ENCODE measurements at regions not wholly inside any gene's neighbourhood (a gene's known extent, or its start where the extent isn't known, plus 50 kb on each side); places are given as distances from the start of the nearest gene placed in this dataset.
A peak's percentile ranks its signal among the peaks of the same experiment; 100 is the strongest.

GRCh38 chr5:109946610-109947009 lies 256.9 kb downstream of the MAN2A1 start:
- TF ChIP-seq GATA2 (IDR thresholded peaks at IDR 0.05; ENCODE audit: insufficient read depth, insufficient read length, low read depth, low read length) = no peak
- TF ChIP-seq POLR2AphosphoS5 (IDR thresholded peaks at IDR 0.05; ENCODE audit: insufficient read depth, low read depth, low read length) = no peak
- TF ChIP-seq EZH2 (IDR thresholded peaks at IDR 0.05; ENCODE audit: borderline replicate concordance, low read depth, low read length, severe bottlenecking) = no peak
- TF ChIP-seq MAX (IDR thresholded peaks at IDR 0.05; ENCODE audit: insufficient read depth, insufficient read length) = no peak
- dilution Hi-C loops (cut with MboI; ENCODE audit: extremely low pct_ligation_motif_present, low sequenced_read_pairs) (no loop called here), intact Hi-C loops (cut with micrococcal nuclease) (no loop called here)
- H3K27ac ChIP-seq (ENCODE audit: insufficient read depth, low read depth, low read length) = no peak overlapping the region
- FAIRE-seq = no peak
- no peak for DNase-seq (ENCODE audit: low read depth, low spot score)
- H3K4me2 ChIP-seq (ENCODE audit: insufficient read depth, low read length) = no peak overlapping the region
- no peaks in the 10 kb centered on the region for H3K9me3 ChIP-seq (replicated peaks; ENCODE audit: control insufficient read depth, insufficient read depth, low read length)
- ChIA-PET POLR2A (no interaction called here), CTCF (no interaction called here)
- no peaks in the 10 kb centered on the region for H3K9me1 ChIP-seq (replicated peaks; ENCODE audit: control insufficient read depth, extremely low read depth, insufficient read depth, low read length)
- H3K27me3 ChIP-seq (ENCODE audit: control insufficient read depth in 2 of 2, insufficient read depth in 2 of 2, low read length in 2 of 2) = no peaks in the 10 kb centered on the region
- no peaks in the 10 kb centered on the region for H3K4me1 ChIP-seq (ENCODE audit: control insufficient read depth, extremely low read depth, insufficient read depth, low read length)
- H3K4me3 ChIP-seq (replicated peaks in 1 of 3; ENCODE audit: insufficient read depth in 1 of 3, low read depth in 1 of 3, low read length in 3 of 3) = no peak overlapping the region
- H3K9ac ChIP-seq (replicated peaks; ENCODE audit: extremely low read depth, insufficient read depth, low read length) = no peak overlapping the region
- no peaks in the 10 kb centered on the region for H3K36me3 ChIP-seq (ENCODE audit: control insufficient read depth in 2 of 2, extremely low read depth in 1 of 2, insufficient read depth in 2 of 2, low read length in 2 of 2)
- no TSS peak for BruUV-seq (replicated peaks)
- H4K20me1 ChIP-seq (replicated peaks; ENCODE audit: control insufficient read depth, extremely low read depth, insufficient read depth, low read length) = no peaks in the 10 kb centered on the region
- H2AFZ ChIP-seq (ENCODE audit: low read depth, low read length) = no peak overlapping the region
- H3K79me2 ChIP-seq (ENCODE audit: control insufficient read depth, insufficient read depth, low read length) = no peaks in the 10 kb centered on the region

- dilution Hi-C loops (cut with MboI; ENCODE audit: extremely low pct_ligation_motif_present, low sequenced_read_pairs) (no loop called here), intact Hi-C loops (cut with micrococcal nuclease) (no loop called here)
- Histone ChIP-seq H3K79me2 (ENCODE audit: control insufficient read depth, insufficient read depth, low read length) (no peaks in the 10 kb centered on the region), H3K27ac (ENCODE audit: insufficient read depth, low read depth, low read length) (no peak overlapping the region), H4K20me1 (replicated peaks; ENCODE audit: control insufficient read depth, extremely low read depth, insufficient read depth, low read length) (no peaks in the 10 kb centered on the region), H3K4me1 (ENCODE audit: control insufficient read depth, extremely low read depth, insufficient read depth, low read length) (no peaks in the 10 kb centered on the region), H3K36me3 (ENCODE audit: control insufficient read depth in 2 of 2, extremely low read depth in 1 of 2, insufficient read depth in 2 of 2, low read length in 2 of 2) (no peaks in the 10 kb centered on the region), H3K4me3 (replicated peaks in 1 of 3; ENCODE audit: insufficient read depth in 1 of 3, low read depth in 1 of 3, low read length in 3 of 3) (no peak overlapping the region), H3K9me1 (replicated peaks; ENCODE audit: control insufficient read depth, extremely low read depth, insufficient read depth, low read length) (no peaks in the 10 kb centered on the region), H3K4me2 (ENCODE audit: insufficient read depth, low read length) (no peak overlapping the region), H3K9ac (replicated peaks; ENCODE audit: extremely low read depth, insufficient read depth, low read length) (no peak overlapping the region), H3K9me3 (replicated peaks; ENCODE audit: control insufficient read depth, insufficient read depth, low read length) (no peaks in the 10 kb centered on the region), H2AFZ (ENCODE audit: low read depth, low read length) (no peak overlapping the region), H3K27me3 (ENCODE audit: control insufficient read depth in 2 of 2, insufficient read depth in 2 of 2, low read length in 2 of 2) (no peaks in the 10 kb centered on the region)
- no peak for FAIRE-seq
- BruUV-seq (replicated peaks) = no TSS peak
- ChIA-PET CTCF (no interaction called here), POLR2A (no interaction called here)
- DNase-seq (ENCODE audit: low read depth, low spot score) = peak; percentile 24
- TF ChIP-seq MYC (IDR thresholded peaks at IDR 0.05; ENCODE audit: low read depth, low read length) = no peak
- no peak for TF ChIP-seq JUN (IDR thresholded peaks at IDR 0.05; ENCODE audit: borderline replicate concordance, insufficient read depth, insufficient read length, low read depth)
- no peak for TF ChIP-seq FOS (IDR thresholded peaks at IDR 0.05; ENCODE audit: borderline replicate concordance, insufficient read depth, low read length)
- no peak for TF ChIP-seq CTCF (IDR thresholded peaks at IDR 0.05; ENCODE audit: extremely low read depth in 1 of 2, insufficient read depth in 1 of 2, low read depth in 1 of 2, low read length in 2 of 2)
- no peak for TF ChIP-seq POLR2AphosphoS5 (IDR thresholded peaks at IDR 0.05; ENCODE audit: insufficient read depth, low read depth, low read length)
- no peak for TF ChIP-seq EZH2 (IDR thresholded peaks at IDR 0.05; ENCODE audit: borderline replicate concordance, low read depth, low read length, severe bottlenecking)
- no peak for TF ChIP-seq MAX (IDR thresholded peaks at IDR 0.05; ENCODE audit: insufficient read depth, insufficient read length)
- no peak for TF ChIP-seq POLR2A (IDR thresholded peaks at IDR 0.05; ENCODE audit: low read depth, low read length)
- no peak for TF ChIP-seq GATA2 (IDR thresholded peaks at IDR 0.05; ENCODE audit: insufficient read depth, insufficient read length, low read depth, low read length)
Measured at GRCh38 chr5:109947667-109948066, 257.9 kb downstream of the MAN2A1 start.

Measured in endothelial cell of umbilical vein (primary cell).